D721Med (cell line): ENCODE measurements at regions not wholly inside any gene's neighbourhood (a gene's known extent, or its start where the extent isn't known, plus 50 kb on each side); places are given as distances from the start of the nearest gene placed in this dataset.
"Not testable (repeated sequence)": the region's sequence is repeated elsewhere in the genome, so short reads cannot be mapped to it uniquely, and the experiment has no call there.

Experiments used
- DNase-seq: peaks from one replicate; pipeline ENCODE4 v3.0.0; 2011; ENCODE audit warnings: low spot score; ENCODE audit not compliant: insufficient read length
- FAIRE-seq: peaks from 2 replicates; lab custom pipeline; 2011; peaks lifted over from hg19 to GRCh38; lab: Jason Lieb, UNC
- TF ChIP-seq, protein P1 (sequence below): IDR thresholded peaks from 2 replicates; pipeline ENCODE4 v1.5.1; 2012; ENCODE audit warnings: mild to moderate bottlenecking, control low read depth; ENCODE audit not compliant: insufficient read depth; ENCODE audit errors: missing control alignments

DNA sequence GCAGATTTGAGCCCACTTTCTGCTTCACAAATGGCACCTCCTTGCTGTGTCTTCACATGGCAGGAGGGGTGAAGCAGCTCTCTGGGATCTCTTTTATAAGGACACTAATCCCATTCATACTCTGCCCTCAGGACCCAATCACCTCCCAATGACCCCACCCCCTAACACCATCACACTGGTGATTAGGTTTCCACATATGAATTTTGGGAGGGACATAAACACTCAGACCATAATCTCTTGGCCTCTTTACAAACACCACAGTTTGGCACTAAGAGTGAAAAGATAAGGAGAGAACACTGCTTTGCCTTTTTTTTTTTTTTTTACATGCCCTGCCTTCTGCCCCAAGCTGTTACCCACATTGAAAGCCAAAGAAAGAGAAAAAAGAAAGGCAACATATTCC, 166.2 kb upstream of the NFIA start:
- DNase-seq (no peak), FAIRE-seq (no peak)
- TF ChIP-seq, protein P1, sequence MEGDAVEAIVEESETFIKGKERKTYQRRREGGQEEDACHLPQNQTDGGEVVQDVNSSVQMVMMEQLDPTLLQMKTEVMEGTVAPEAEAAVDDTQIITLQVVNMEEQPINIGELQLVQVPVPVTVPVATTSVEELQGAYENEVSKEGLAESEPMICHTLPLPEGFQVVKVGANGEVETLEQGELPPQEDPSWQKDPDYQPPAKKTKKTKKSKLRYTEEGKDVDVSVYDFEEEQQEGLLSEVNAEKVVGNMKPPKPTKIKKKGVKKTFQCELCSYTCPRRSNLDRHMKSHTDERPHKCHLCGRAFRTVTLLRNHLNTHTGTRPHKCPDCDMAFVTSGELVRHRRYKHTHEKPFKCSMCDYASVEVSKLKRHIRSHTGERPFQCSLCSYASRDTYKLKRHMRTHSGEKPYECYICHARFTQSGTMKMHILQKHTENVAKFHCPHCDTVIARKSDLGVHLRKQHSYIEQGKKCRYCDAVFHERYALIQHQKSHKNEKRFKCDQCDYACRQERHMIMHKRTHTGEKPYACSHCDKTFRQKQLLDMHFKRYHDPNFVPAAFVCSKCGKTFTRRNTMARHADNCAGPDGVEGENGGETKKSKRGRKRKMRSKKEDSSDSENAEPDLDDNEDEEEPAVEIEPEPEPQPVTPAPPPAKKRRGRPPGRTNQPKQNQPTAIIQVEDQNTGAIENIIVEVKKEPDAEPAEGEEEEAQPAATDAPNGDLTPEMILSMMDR: no peak

DNA sequence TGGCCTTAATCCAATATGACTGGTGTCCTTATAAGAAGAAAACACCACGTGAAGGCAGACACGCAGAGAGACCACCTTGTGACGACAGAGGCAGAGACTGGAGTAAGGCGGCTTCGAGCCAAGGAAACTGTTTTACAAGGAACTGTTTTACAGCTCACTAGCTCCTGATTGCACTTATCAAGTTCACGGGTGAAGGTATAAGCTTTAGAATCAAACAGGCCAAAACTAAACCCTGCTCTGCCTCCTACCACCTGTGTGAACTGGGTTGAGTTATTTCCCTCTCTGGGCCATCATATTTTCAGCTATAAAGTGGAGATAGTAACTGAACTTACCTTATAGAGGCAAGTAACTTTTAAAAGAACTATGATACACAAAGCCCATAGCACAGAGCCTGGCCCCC, 166.9 kb upstream of the NFIA start:
- DNase-seq (no peak), FAIRE-seq (no peak)
- TF ChIP-seq, protein P1: no peak

DNA sequence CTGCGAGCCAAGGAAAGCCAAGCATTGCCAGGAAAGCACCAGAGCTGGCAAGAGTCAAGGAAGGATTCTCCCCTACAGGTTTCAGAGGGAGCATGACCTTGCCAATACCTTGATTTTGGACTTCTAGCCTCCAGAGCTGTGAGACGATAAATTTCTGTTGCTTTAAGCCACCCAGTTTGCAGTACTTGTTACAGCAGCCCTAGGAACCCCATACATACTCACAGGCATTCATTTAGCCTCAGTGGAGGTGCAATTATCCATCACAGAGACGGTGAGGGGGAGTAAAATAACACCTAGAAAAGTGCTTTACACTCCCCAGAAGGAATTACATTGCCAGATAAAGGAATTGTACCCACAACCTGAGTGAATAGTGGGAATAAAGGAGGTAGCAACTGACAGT, 167.4 kb upstream of the NFIA start:
- DNase-seq (no peak), FAIRE-seq (no peak)
- TF ChIP-seq, protein P1: no peak

DNA sequence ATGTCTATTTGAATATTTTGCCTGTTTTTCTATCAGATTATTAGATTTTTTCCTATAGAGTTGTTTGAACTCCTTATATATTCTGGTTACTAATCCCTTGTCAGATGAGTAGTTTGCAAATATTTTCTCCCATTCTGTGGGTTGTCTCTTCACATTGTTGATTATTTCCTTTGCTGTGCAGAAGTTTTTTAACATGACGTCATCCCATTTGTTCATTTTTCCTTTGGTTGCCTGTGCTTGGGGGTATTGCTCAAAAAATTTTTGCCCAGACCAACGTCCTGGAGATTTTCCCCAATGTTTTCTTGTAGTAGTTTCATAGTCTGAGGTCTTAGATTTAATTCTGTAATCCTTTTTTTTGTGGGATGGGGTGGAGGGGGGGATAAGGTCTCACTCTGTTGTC, 168.7 kb upstream of the NFIA start:
- DNase-seq, FAIRE-seq: not testable (repeated sequence)

DNA sequence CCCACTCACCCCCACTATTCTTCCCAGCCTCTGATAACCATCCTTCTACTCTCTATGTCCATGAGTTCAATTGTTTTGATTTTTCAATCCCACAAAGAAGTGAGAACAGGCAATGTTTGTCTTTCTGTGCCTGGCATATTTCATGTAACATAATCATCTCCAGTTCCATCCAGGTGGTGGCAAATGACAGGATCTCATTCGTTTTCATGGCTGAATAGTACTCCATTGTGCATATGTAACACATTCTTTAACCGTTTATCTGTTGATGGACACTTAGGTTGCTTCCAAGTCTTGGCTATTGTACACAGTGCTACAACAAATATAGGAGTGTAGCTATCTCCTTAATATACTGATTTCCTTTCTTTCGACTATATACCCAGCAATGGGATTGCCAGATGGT, 169.3 kb upstream of the NFIA start:
- no peak for DNase-seq
- TF ChIP-seq, protein P1: no peak
- FAIRE-seq: no peak

DNA sequence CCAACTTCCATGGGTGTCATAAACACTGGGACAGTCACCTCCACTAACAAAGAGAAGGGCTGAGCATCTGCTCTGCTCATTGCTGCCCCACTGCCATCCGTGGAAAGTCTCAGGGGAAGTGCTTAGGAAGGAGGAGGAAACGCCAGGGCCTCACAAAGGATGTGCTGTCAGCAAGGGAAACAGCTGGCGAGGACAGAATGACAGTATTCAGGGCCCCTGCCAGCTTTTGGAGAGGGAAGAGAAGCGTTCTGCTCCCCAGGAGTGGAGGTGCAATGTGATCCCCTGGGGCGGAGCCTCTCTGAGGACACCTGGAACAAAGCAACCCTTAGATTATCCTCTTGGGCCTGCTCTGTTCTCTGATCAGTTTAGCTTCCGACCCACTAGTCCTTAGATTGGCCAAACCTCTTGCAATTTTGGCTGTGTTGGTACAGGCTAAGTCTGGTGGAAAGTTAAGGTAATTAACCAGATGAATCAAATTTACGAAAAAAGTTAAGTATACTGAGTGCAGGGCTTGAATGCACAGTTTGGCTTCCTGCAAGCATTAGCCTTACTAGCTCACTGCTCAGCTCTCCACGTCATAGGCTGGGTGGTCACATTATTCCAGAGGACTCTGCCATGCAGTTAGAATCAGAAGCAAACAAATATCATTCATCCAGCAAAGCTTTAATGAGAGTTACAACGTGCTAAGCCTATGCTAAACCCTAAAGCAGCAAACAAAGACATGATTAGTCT, 170.2 kb upstream of the NFIA start:
- TF ChIP-seq, protein P1: no peak
- DNase-seq: no peak
- FAIRE-seq: no peak

DNA sequence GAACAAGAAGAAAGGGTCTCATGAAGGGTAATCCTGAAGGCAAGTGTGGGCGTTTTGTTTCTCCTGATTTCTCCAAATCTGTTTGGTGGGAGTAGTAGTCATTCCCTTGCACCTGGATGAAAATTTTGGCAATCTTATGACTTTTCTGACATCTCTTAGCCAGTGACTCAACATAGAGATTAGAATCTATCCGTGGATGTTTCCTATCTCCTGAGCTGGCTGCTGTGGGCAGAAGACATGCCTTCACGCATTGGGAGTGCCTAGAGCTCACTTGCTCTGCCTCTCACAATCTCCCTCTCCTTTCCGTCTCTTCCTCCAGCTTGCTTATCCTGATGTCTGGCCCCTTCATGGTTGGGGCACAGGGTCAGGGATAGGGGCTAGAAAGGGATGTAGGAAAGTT, 174.2 kb upstream of the NFIA start:
- FAIRE-seq (no peak), DNase-seq (no peak)
- TF ChIP-seq, protein P1: no peak
